ENCODE measurements at regions not wholly inside any gene's neighbourhood (a gene's known extent, or its start where the extent isn't known, plus 50 kb on each side); places are given as distances from the start of the nearest gene placed in this dataset.

GRCh38 chr5:111839438-111839837 is 82.4 kb upstream of the NREP start:
- H3K4me1 ChIP-seq = no peaks in the 10 kb centered on the region
- ATAC-seq (no peak), DNase-seq (no peak)
- H3K27ac ChIP-seq = no peak overlapping the region
- H3K36me3 ChIP-seq = no peaks in the 10 kb centered on the region
- no peak for TF ChIP-seq CTCF (IDR thresholded peaks at IDR 0.05)
- intact Hi-C loops (cut with DNase I) = no loop called here
- H3K9me3 ChIP-seq = no peaks in the 10 kb centered on the region
- no peak overlapping the region for H3K4me3 ChIP-seq
- H3K27me3 ChIP-seq = no peaks in the 10 kb centered on the region

DNA sequence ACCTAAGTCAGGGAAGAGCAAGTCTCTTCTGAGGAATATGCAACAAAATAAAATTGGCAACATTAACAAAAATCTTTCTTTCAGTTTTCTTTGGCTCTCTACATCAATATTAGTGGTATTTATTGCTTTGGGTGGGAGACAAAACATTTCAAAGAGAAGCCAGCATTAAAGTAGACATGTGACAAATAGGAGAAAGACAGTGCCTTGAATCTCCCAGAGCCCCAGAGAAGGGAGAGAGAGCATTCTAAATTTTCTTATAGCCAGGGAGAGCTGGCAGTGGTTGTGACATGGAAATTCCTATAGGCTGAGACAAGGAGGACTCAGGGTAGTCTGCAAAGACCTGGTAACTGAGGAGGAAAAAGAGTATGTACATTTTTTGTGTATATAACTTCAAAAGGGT is 79.4 kb upstream of the NREP start:
- no peak overlapping the region for H3K4me3 ChIP-seq
- no peak for TF ChIP-seq CTCF (IDR thresholded peaks at IDR 0.05)

GRCh38 chr5:111834926-111835599 is 78.1 kb upstream of the NREP start:
- Histone ChIP-seq H3K4me1 (no peaks in the 10 kb centered on the region), H3K27me3 (no peaks in the 10 kb centered on the region), H3K4me3 (no peak overlapping the region), H3K9me3 (no peaks in the 10 kb centered on the region), H3K36me3 (no peaks in the 10 kb centered on the region), H3K27ac (no peak overlapping the region)
- DNase-seq = no peak
- TF ChIP-seq CTCF (IDR thresholded peaks at IDR 0.05) = no peak
- intact Hi-C loops (cut with DNase I) = no loop called here
- ATAC-seq = no peak

More for the DNA sequence above, 79.4 kb upstream of the NREP start:
- H3K27me3 ChIP-seq = no peaks in the 10 kb centered on the region
- no peak overlapping the region for H3K27ac ChIP-seq
- intact Hi-C loops (cut with DNase I) = no loop called here
- no peaks in the 10 kb centered on the region for H3K36me3 ChIP-seq
- no peaks in the 10 kb centered on the region for H3K9me3 ChIP-seq
- no peak for DNase-seq
- H3K4me1 ChIP-seq = no peaks in the 10 kb centered on the region
- no peak for ATAC-seq

- Histone ChIP-seq H3K27me3 (no peaks in the 10 kb centered on the region), H3K9me3 (peaks cover 0 to 3% of the 10 kb centered on the region in 2 donors), H3K4me3 (no peak overlapping the region), H3K27ac (no peak overlapping the region), H3K4me1 (no peaks in the 10 kb centered on the region), H3K36me3 (no peaks in the 10 kb centered on the region)
- ATAC-seq (no peak), DNase-seq (no peak)
- intact Hi-C loops (cut with DNase I) = no loop called here
- TF ChIP-seq CTCF (IDR thresholded peaks at IDR 0.05) = no peak
Measured at GRCh38 chr5:111830333-111830732, 73.3 kb upstream of the NREP start.

DNA sequence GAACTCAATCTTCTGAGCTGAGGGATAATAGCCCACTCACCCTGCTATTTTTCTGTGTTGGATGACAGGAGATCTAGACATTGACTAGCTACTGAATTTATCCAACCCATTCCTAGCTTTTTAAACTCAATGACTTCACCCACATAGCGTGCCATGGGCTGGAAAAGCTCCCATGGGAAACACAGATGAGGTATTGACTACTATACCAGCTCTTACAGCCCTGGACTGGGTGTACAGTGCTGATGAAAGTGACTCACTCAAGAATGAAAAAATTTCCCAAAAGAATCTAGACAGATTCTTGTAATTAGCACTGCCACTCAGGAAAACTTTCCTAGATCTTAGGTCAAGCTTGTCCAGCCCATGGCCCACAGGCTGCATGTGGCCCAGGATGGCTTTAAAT is 72.7 kb upstream of the NREP start:
- intact Hi-C loops (cut with DNase I) = no loop called here
- Histone ChIP-seq H3K9me3 (peaks cover 0 to 3% of the 10 kb centered on the region in 2 donors), H3K4me1 (no peaks in the 10 kb centered on the region), H3K4me3 (no peak overlapping the region), H3K27ac (no peak overlapping the region), H3K27me3 (no peaks in the 10 kb centered on the region), H3K36me3 (no peaks in the 10 kb centered on the region)
- ATAC-seq = no peak
- TF ChIP-seq CTCF (IDR thresholded peaks at IDR 0.05) = no peak
- no peak for DNase-seq
